Suppressor macrophage treated with lipopolysaccharide for 1 hour (primary cell): ENCODE measurements at regions not wholly inside any gene's neighbourhood (a gene's known extent, or its start where the extent isn't known, plus 50 kb on each side); places are given as distances from the start of the nearest gene placed in this dataset.

Source experiments
- DNase-seq, 3 donors: peaks; one replicate each; pipeline ENCODE4 v3.0.0-alpha.2; 2020 to 2022

DNA sequence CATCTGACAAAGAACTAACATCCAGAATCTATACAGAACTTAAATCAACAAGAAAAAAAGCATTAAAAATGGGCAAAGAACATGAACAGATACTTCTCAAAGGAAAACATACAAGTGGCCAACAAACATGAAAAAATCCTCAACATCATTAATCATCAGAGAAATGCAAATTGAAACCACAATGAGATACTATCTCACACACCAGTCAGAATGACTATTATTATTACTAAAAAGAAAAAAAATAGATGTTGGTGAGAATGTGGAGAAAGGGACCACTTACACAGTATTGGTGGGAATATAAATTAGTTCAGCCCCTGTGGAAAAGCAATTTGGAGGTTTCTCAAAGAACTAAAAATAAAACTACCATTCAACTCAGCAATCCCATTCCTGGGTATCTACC lies 89.1 kb upstream of the ADO start:
- DNase-seq: no peak

DNA sequence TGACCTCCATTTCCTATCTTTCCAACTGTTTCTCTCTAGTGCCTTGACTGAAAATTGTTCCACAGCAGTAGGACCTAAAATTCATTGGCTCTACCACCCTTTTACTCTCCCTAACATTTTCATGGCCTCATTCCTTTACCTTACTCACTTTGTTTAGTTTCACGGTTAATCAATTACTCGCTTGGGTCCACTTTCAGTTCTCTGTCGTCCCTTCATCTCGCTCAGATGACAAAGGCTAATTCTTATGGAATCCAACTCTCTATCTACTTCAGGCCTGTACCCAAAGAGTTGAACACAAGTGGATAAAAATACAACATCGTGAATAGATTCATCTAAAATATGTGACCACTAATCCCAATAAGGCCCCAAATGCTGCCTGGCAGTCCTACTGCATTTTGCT lies 85.9 kb upstream of the ADO start:
- no peak for DNase-seq

DNA sequence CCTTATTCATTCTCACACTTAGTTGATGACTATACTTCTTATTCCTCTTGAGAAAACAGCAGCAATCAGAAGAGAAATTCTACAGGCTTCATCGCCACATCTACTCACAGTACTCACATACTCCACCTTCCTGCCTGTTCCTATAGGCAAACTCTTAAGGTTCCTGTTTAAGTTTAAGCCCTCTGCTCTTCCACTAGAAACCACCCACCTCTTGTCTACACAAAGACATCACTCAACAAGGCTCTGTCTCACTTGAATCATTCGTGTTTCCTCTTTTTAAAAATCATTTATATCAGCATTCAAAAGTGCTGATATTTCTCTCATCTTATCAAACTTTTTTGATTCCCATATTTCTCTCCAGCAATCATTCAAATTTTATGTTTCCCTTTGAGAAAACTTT lies 85.5 kb upstream of the ADO start:
- DNase-seq: peak; percentile 43 to 71 (median 66)

DNA sequence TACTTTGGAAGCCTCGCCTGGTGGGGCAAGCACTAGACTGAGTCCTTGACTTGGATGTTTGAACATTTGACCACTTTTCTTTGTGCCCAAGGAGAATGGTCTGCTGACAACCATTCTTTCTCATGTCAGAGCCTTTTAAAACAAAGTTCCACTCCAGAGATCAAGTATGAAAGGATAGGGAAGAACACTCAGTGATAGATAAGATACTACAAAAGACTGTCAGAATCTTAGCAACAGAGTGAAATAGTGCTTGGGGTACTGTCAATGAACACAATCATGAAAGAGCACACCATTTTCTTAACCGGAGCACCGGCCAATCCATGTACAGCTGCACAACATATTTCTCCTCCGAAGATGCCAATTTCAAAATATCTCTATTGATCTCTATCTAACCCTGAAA lies 82.8 kb upstream of the ADO start:
- DNase-seq: no peak

DNA sequence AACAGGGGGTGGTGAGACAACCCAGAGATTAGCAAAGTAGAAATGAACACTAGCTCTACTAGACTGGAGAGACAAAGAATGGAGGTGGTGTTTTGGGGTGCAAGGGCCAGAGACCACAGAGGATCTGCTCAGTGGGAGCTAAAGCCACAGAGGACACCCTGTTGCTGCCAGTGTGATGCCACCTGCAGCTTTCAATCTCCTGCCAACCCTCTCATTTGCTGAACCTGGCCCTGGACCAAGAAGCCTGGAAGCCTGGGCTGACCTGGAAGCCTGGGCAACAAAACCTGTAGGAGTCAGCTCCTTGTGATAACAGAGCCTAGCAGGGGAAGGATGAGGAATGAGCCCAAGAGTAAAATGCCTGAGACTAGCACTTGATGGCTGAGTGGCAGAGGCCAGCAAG lies 81.1 kb upstream of the ADO start:
- DNase-seq: no peak

DNA sequence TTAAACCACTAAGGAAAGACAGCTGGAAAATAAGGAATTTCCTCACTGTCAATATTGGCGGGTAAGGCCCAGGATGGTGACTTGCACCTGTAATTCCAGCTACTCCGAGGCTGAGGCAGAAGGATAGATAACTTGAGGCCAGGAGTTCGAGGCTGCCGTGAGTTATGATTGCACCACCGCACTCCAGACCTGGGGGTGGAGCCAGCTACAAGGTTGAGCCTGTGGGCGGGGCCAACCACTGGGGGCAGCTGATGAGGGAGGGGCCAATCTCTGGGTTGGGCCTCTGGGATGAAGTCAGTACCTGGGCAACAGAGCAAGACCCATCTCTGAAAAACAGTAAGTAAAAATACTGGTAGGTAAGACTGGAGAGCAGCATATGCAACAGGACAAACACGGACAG lies 80.1 kb upstream of the ADO start:
- DNase-seq: no peak

DNA sequence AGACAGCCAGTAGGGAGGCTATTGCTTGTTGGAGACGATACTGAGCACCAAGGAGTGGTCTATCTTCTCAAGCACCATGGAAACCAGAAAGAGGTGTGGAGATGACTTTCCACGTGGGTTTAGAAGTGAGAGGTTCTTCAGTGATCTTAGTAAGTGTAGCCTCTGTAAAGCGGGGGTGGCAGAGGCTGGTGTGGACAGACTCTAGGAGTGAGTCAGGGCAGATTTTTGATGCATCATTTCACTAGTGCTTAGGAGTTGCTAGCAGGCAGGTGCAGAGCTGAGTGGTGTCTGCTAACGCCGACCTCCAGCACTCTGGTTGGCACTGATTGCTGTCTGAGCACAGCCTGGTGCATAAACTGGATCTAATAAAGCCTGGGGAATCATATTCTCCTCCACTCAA lies 78.4 kb upstream of the ADO start:
- peak; percentile 36 to 43 (median 42) for DNase-seq

DNA sequence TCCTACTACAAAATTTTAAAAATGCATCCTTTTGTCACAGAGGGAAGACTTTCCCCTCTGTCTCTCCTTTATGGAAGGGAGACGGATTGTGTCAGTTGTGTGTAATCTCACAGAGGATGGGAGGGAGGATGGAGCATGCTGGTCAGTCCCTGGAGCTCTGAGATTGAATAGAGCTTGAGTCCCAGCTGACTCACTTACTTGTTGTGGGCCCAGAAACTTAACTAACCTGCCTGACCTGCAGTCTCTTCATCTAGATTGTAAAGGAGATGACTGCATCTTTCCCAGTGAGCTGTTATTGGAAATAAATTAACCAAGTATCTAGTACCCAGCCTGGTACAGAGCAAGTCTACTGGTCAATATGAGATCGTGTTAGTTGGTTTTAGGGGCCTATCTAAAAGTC lies 77.9 kb upstream of the ADO start:
- no peak for DNase-seq

DNA sequence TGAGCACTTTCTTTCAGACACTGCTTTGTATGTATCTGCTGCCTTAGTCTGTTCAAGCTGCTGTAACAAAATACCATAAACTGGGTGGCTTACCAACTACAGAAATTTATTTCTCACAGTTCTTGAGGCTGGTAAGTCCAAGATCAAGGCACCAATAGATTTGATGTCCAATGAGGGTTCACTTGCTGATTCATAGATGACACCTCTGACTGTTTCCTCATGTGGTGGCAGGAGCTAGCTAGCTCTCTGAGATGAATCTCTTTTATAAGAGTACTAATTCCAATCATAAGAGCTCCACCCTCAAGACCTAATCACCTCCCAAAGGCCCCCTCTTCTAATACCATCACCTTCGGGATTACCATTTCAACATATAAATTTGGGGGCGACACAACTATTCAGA lies 76.6 kb upstream of the ADO start:
- peak in 2 of 3 donors; percentile 36 to 42 for DNase-seq

DNA sequence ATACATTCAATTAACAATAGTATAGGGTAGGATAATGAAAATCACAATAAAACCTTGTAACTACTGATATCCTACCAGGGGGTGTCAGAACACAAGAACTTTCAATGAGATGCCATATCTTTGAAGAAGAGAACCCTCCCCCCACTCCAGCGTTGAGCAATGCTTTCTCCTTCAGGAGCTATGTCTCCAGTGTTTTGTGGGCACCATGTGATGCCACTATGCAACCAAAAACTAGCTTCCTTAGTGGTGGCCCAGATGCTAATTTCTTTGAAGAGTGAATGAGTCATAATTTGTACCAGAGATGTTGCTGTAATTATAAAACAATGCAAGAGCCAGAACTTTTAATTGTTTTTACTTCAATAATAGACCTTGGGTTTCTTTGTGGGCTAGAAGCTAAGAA lies 76.0 kb upstream of the ADO start:
- peak; percentile 70 to 73 (median 70) for DNase-seq

DNA sequence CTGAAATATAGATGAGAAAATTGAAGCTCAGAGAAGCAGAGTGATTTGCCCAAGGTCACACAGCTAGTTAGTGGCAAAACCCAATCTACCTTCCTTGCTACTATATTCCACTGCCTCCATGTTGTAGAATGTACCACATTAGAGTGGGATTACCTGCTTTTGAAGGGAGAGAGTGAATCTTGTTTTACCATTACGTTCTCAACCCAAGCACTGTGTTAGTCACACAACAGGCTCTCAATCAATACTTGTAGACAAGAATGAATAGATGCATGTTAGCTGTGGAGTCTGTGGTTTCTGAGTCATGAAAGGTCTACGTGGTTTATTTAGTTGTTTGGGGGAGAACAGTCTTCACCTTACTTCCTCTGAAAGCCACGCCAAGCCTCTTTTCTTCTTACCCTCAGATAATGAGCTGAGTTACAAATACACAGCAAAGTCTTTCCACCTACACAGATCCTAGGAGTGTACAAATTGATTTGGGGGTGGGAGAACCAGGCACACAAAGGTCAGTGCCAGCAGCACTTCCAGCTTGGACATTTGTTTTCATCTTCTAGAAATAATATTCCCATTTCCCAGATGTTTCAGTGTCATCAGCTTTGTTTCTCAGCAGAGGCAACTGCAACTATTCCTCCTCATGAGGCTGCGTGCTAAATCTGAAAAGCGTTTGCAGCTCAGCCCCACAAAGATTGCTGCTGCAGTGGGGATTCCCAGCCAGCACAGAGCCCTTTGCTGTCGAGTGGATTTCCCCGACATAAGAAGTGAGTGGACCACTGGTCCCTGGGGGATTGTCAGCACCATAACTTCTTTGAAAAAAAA lies 71.5 kb upstream of the ADO start:
- DNase-seq: peak in 2 of 3 donors; percentile 34 to 49

DNA sequence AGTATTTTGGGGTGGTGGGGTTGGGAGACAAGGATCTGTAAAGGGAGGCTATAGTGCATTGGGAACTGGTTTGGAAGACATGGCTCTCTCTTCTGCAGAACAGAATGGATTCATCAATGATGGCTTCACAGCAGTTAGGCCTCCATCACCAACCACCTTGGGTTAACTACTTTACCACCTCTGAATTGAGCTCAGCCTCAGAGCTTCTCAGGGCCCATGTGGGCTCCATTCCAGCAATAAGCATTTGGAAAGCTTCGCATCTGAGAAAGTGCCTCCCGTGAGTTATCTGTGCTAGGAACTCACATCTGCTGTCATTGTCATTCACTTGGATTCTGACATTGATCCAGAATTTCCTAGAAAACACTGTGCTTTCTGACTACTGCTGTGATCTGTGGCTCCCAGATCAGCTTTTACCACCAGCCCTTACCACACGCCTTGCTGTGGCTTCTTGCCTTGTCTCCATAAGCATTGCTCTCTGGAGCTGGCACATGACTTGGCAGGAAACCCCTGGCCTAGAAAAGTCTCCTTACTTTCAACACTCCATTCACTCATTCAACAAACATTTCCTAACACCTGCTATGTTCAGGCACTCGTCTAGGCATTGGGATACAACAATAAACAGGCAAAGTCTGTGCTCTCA lies 70.7 kb upstream of the ADO start:
- peak in 2 of 3 donors; percentile 32 for DNase-seq

DNA sequence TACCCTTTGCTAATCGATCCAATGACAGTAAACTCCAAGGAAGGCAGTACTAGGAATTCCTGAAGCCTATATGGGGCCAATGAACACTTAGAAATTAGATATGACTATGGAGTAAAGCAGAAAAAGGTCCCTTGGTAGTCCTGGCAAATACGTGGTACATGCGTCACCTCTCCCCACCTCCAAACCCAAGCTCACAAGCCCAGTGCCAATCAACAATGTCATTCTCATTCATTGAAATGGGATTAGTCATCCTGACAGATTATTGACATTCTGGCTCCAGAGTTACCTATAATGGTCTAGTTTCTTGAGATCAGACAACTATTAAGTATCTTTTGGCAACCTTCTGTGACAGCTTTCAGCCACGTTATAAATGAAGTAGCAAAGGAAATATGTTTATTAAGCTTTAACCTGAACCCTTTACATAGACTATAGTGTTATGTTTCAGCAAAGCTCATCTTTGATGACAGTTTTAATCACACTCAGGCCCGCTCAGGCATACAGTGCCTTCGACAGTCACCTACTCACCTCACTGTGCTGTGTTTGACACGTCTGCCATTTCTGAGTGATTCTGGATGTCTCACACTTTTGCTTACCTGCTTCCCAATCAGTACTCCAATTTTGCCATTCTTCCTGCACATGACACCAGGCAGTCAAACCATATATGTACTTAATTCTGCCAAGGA lies 69.6 kb upstream of the ADO start:
- DNase-seq: no peak

DNA sequence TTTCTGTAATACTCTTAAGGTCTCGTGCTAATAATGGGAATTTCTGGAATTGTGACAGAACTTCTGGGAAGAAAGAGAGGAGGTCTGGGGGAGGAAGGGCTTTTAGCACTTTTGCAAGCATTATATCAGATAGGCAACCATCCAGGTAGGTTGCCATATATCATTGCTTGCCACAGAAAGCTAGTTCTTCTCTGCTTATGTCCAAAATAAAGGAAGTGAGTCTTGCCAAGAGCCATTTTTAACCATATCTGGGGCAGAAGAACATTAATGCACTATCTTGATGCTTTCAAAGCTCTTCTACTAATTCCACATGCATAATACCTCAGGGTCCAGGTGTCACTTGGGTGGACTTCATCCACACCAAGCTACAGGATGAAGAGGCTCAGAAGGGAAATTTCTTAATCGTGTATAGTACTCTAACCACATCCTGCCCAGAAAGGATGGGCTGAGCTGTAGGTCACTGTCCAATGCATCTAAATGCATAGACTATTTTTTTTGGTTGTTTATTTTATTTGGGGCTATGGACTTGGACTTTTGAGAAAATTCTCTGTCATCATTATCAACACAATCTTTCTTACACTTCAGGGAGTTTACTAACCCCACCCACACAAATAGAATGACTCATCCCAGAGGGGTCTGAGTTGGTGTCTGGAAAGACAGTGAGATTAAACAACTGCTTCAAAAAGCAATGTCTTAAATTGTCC lies 68.9 kb upstream of the ADO start:
- DNase-seq: peak; percentile 86 to 90 (median 90)

DNA sequence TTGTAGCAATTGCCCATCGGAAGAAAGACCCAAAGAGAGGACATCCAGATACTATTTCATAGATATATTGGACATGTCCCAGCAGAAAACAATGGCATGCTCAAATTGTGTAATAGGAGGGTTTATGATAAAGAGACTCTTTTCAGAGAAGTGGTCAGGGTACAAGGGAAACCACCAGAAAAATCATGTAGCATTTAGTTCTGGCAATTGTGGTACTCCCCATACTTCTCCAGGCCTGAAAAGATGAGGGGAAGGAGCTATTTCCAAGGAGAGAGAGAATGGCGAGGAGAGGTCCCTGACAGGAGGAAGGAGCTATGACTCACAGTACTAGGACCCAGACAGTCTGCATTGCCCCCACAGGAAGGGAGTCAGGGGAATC lies 68.4 kb upstream of the ADO start:
- peak in 1 of 3 donors; percentile 64 for DNase-seq

DNA sequence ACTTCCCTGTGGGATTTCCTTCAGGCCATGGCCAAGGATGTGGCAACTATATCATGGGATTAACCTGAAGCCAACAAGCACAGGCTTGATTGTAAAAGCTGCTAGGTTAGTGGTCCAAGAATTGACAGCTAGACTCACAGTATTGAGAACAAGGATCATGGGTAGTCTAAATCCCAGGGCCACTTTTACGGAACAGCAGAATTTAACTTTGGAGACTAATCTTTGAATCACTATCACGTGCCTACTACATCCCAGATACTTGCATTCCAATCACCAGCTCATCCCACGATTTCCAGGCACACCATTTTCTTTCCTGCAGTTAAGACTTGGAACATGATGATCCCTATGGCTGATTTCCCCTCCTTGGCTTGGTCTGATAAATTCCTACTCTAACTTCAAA lies 65.6 kb upstream of the ADO start:
- peak; percentile 32 to 41 (median 36) for DNase-seq

DNA sequence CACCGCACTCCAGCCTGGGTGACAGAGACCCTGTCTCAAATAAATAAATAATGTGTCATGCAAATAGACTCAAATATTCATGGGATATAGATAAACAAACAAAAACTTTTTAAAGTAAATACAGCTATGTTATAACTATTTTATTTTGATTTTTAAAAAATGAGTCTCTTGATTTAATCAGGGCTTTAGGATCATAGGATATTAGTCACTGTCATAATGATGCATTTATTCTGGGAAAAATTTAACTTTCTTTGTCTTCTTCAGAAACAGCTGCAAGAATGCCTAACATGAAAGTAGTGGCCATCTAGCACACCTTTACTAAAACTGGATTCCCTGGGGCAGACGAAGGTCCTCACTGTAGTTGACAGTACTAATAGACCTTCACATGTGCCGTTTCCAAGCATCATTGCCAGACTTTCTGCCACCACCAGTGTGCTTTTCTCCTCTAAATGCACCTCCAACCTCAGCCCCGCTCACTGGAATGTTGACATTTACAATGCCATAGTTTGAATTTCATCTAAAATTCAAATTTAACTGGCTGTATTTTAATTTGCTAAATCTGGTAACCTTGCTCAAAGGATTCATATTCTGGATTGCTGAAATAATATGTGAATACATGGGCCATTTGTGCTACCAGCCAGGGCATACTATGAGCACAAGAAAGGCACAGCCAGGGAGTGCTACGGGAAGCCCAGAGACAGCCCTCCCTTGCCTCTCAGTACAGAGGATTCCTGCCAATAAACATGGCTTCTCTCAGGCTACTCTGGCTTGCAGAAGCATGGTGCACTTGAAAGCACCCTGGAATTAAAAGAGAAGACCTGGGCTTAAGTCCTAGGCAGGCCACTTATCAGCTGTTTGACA lies 63.4 kb upstream of the ADO start:
- no peak for DNase-seq

DNA sequence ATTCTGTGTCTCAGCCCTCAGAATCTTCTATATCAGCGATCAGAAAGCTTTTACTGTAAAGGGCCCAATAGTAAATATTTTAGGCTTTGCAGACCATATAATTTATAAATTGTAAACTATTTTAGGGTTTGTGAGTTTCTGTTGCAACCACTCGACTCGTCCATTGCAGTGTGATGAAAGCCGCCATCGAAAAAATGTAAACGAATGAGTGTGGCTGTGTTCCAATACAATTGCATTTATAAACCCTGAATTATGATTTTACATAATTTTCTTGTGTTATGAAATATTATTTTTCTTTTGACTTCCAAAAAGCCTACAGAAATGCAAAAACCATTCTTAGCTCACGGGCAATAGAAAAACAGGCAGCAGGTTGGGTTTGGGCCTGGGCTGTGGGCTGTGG lies 62.5 kb upstream of the ADO start:
- no peak for DNase-seq

DNA sequence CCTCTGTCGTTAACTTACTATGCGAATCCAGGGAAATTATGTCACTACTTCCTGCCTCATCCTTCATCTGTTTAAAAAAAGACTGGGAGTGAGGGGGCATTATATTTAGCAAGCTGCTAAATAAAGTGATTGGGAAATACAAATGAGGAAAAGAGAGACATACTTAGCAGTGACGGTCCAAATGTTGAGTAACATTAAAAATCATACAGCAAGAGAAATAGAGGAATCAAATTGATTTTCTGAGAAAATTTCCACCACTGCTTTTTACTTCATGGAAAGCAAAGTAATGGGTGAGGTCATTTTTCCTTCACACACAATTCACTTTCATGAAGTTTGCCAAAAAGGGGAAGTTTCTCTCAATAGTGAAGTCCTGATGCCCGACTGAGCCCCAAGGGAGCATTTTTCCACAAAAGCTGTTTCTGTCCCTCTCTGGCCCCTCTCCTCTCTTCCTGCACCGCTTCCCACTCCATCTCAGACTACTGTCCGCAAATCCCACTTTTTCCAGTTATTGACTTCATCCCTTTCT lies 61.9 kb upstream of the ADO start:
- DNase-seq: peak; percentile 78 to 97 (median 93)

DNA sequence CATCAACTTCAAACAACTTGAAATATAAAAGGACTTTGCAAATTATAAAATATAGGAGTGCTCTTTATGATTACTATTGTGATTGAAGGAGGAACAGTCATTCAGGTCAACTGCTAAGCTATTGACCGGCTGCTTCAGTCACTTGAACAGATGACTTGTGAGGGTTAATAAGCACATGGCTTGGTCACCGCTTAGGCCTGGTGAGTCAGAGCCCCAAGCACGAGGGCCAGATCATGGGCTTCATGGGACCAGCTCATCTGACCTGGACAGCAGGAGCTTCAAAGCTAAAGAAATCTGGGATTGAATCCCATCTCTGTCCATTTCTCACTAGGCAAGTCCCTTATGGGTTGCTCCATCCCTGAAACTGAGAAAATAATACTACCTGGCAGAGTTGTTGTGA lies 60.4 kb upstream of the ADO start:
- peak; percentile 85 to 89 (median 87) for DNase-seq

DNA sequence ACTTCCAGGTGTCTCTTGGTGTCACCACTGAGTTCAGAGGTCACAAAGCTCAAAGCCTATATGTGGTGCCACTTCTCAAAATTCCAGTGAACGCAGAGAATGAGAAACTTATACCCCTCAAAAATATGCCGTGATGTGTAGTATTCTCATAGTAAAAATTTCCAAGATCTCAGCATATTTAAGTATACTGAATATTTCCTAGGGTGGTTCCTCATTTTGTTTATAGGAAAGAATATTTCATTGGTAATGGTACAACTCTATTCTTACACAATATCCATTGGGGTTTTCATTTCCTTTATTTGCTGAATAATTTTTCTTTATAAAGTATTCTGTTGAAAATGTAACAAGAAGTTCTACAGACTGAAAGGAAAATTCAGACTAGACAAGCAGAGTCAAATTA lies 58.9 kb upstream of the ADO start:
- peak; percentile 45 to 89 (median 76) for DNase-seq
